ENCODE measurements at regions not wholly inside any gene's neighbourhood (a gene's known extent, or its start where the extent isn't known, plus 50 kb on each side); places are given as distances from the start of the nearest gene placed in this dataset.

DNA sequence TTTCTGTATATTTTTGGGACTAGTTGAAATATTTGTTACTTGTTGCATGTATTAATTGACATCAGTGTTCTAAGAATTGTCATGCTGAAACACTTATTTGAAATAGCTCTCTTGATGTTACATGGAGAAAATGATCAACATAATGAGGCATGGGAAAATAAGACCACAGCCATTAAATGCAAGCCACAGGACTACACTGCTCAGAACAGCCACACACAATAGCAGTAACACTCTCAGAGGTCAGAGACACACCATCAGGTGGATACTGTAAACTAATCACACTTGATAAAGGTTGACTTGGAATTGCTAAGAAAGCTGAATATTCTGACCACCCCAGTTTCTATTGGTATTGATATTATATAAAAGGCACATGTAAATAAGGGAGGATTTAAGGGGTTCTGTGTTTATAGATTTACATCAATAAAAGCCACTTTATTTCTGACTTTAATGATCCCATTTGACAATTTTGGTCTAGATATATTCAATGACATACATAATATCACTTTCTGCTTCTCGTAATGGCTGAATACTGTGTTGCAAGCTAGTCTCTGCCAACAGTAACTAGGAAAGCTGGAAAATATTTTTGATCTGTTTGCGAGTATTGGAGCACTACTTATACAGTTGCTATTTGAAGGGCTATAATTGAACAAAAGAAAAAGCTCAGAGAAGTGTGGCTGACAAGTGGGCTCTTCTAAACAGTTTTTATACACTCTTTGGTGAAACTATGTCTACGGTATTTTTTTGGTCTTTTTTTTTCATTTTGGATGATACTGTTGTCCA is 876.5 kb upstream of the INTU start:
- TF ChIP-seq, protein P1, sequence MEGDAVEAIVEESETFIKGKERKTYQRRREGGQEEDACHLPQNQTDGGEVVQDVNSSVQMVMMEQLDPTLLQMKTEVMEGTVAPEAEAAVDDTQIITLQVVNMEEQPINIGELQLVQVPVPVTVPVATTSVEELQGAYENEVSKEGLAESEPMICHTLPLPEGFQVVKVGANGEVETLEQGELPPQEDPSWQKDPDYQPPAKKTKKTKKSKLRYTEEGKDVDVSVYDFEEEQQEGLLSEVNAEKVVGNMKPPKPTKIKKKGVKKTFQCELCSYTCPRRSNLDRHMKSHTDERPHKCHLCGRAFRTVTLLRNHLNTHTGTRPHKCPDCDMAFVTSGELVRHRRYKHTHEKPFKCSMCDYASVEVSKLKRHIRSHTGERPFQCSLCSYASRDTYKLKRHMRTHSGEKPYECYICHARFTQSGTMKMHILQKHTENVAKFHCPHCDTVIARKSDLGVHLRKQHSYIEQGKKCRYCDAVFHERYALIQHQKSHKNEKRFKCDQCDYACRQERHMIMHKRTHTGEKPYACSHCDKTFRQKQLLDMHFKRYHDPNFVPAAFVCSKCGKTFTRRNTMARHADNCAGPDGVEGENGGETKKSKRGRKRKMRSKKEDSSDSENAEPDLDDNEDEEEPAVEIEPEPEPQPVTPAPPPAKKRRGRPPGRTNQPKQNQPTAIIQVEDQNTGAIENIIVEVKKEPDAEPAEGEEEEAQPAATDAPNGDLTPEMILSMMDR (IDR thresholded peaks at IDR 0.05; ENCODE audit: insufficient read depth, low read length), result no peak
- TF ChIP-seq, protein P2, sequence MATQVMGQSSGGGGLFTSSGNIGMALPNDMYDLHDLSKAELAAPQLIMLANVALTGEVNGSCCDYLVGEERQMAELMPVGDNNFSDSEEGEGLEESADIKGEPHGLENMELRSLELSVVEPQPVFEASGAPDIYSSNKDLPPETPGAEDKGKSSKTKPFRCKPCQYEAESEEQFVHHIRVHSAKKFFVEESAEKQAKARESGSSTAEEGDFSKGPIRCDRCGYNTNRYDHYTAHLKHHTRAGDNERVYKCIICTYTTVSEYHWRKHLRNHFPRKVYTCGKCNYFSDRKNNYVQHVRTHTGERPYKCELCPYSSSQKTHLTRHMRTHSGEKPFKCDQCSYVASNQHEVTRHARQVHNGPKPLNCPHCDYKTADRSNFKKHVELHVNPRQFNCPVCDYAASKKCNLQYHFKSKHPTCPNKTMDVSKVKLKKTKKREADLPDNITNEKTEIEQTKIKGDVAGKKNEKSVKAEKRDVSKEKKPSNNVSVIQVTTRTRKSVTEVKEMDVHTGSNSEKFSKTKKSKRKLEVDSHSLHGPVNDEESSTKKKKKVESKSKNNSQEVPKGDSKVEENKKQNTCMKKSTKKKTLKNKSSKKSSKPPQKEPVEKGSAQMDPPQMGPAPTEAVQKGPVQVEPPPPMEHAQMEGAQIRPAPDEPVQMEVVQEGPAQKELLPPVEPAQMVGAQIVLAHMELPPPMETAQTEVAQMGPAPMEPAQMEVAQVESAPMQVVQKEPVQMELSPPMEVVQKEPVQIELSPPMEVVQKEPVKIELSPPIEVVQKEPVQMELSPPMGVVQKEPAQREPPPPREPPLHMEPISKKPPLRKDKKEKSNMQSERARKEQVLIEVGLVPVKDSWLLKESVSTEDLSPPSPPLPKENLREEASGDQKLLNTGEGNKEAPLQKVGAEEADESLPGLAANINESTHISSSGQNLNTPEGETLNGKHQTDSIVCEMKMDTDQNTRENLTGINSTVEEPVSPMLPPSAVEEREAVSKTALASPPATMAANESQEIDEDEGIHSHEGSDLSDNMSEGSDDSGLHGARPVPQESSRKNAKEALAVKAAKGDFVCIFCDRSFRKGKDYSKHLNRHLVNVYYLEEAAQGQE (IDR thresholded peaks at IDR 0.05; ENCODE audit: insufficient replicate concordance, low read depth), result no peak

Data from HL-60 (cell line).